Fibroblast of upper back skin (primary cell): ENCODE measurements at regions not wholly inside any gene's neighbourhood (a gene's known extent, or its start where the extent isn't known, plus 50 kb on each side); places are given as distances from the start of the nearest gene placed in this dataset.
A peak's percentile ranks its signal among the peaks of the same experiment; 100 is the strongest.
"Not testable (repeated sequence)": the region's sequence is repeated elsewhere in the genome, so short reads cannot be mapped to it uniquely, and the experiment has no call there.

Source experiments
- DNase-seq: peaks from one replicate; pipeline ENCODE4 v3.0.0-alpha.2; 2013

- DNase-seq: not testable (repeated sequence)
These were observed 61.1 kb downstream of the DEFB131A start for GRCh38 chr4:9505341-9505740.

GRCh38 chr4:9506672-9507071 is 62.5 kb downstream of the DEFB131A start:
- not testable (repeated sequence) for DNase-seq

- DNase-seq: not testable (repeated sequence)
These were observed 68.7 kb downstream of the DEFB131A start for GRCh38 chr4:9512941-9513340.

- DNase-seq: not testable (repeated sequence)
These were observed 75.4 kb downstream of the DEFB131A start for GRCh38 chr4:9519631-9520030.

GRCh38 chr4:9522903-9523302 is 78.7 kb downstream of the DEFB131A start:
- DNase-seq: not testable (repeated sequence)

- not testable (repeated sequence) for DNase-seq
These were observed 80.2 kb downstream of the DEFB131A start for GRCh38 chr4:9524406-9524805.

- DNase-seq: peak; percentile 41
These were observed 88.1 kb downstream of the DEFB131A start for GRCh38 chr4:9532134-9532862.

- DNase-seq: not testable (repeated sequence)
These were observed 88.6 kb downstream of the DEFB131A start for GRCh38 chr4:9532863-9533192.

GRCh38 chr4:9537101-9537500 is 92.9 kb downstream of the DEFB131A start:
- peak; percentile 8 for DNase-seq

GRCh38 chr4:9539939-9540520 is 95.8 kb downstream of the DEFB131A start:
- DNase-seq: not testable (repeated sequence)

GRCh38 chr4:9541388-9541915 is 97.2 kb downstream of the DEFB131A start:
- not testable (repeated sequence) for DNase-seq

- DNase-seq: not testable (repeated sequence)
These were observed 100.6 kb downstream of the DEFB131A start for GRCh38 chr4:9544851-9545250.

- not testable (repeated sequence) for DNase-seq
These were observed 103.3 kb downstream of the DEFB131A start for GRCh38 chr4:9547470-9547869.

- not testable (repeated sequence) for DNase-seq
These were observed 111.9 kb downstream of the DEFB131A start for GRCh38 chr4:9556076-9556475.

- DNase-seq: not testable (repeated sequence)
These were observed 133.7 kb downstream of the DEFB131A start for GRCh38 chr4:9577869-9578268.

GRCh38 chr4:9582880-9583279 is 138.7 kb downstream of the DEFB131A start:
- DNase-seq: not testable (repeated sequence)

- DNase-seq: no peak
These were observed 147.8 kb downstream of the DEFB131A start for GRCh38 chr4:9592010-9592409.

- DNase-seq: no peak
These were observed 150.7 kb downstream of the DEFB131A start for GRCh38 chr4:9594948-9595347.

GRCh38 chr4:9595531-9595930 is 151.3 kb downstream of the DEFB131A start:
- DNase-seq: not testable (repeated sequence)

- DNase-seq: no peak
These were observed 155.1 kb downstream of the DEFB131A start for GRCh38 chr4:9599266-9599665.

- no peak for DNase-seq
These were observed 156.0 kb downstream of the DEFB131A start for GRCh38 chr4:9600246-9600645.

GRCh38 chr4:9602389-9602914 is 158.2 kb downstream of the DEFB131A start:
- no peak for DNase-seq

- peak; percentile 2 for DNase-seq
These were observed 160.0 kb downstream of the DEFB131A start for GRCh38 chr4:9604031-9604892.
